ENCODE measurements at regions not wholly inside any gene's neighbourhood (a gene's known extent, or its start where the extent isn't known, plus 50 kb on each side); places are given as distances from the start of the nearest gene placed in this dataset.

- no peak overlapping the region for H3K4me3 ChIP-seq (ENCODE audit: low read length, poor library complexity, severe bottlenecking)
- no peak overlapping the region for H3K9ac ChIP-seq (ENCODE audit: low read depth, low read length, poor library complexity, severe bottlenecking)
- H3K9me2 ChIP-seq (replicated peaks; ENCODE audit: low read depth, low read length) = no peaks in the 10 kb centered on the region
- no peaks in the 10 kb centered on the region for H3F3A ChIP-seq (ENCODE audit: low read depth)
- H3K36me3 ChIP-seq (ENCODE audit: insufficient read depth, low read length) = no peaks in the 10 kb centered on the region
- no peaks in the 10 kb centered on the region for H3K9me3 ChIP-seq (ENCODE audit: insufficient read depth, low read depth, low read length)
- no peaks in the 10 kb centered on the region for H3K79me2 ChIP-seq (ENCODE audit: insufficient read depth, low read length)
- H3K4me2 ChIP-seq (ENCODE audit: low read depth, low read length, poor library complexity, severe bottlenecking) = no peak overlapping the region
- no peaks in the 10 kb centered on the region for H3K27me3 ChIP-seq (ENCODE audit: insufficient read depth, low read length, poor library complexity, severe bottlenecking)
- TF ChIP-seq, protein P1, sequence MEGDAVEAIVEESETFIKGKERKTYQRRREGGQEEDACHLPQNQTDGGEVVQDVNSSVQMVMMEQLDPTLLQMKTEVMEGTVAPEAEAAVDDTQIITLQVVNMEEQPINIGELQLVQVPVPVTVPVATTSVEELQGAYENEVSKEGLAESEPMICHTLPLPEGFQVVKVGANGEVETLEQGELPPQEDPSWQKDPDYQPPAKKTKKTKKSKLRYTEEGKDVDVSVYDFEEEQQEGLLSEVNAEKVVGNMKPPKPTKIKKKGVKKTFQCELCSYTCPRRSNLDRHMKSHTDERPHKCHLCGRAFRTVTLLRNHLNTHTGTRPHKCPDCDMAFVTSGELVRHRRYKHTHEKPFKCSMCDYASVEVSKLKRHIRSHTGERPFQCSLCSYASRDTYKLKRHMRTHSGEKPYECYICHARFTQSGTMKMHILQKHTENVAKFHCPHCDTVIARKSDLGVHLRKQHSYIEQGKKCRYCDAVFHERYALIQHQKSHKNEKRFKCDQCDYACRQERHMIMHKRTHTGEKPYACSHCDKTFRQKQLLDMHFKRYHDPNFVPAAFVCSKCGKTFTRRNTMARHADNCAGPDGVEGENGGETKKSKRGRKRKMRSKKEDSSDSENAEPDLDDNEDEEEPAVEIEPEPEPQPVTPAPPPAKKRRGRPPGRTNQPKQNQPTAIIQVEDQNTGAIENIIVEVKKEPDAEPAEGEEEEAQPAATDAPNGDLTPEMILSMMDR (conservative IDR thresholded peaks at IDR 0.05; ENCODE audit: low read length) = no peak
- TF ChIP-seq EZH2phosphoT487 (IDR thresholded peaks at IDR 0.05; ENCODE audit: borderline replicate concordance) = no peak
- no peaks in the 10 kb centered on the region for H4K20me1 ChIP-seq (ENCODE audit: insufficient read depth, low read length, poor library complexity, severe bottlenecking)
- no peaks in the 10 kb centered on the region for H3K4me1 ChIP-seq (ENCODE audit: insufficient read depth, low read length, poor library complexity, severe bottlenecking)
- H2AFZ ChIP-seq (ENCODE audit: low read length) = no peak overlapping the region
Measured at GRCh38 chr5:116389601-116390000, 185.0 kb downstream of the SEMA6A start.

DNA sequence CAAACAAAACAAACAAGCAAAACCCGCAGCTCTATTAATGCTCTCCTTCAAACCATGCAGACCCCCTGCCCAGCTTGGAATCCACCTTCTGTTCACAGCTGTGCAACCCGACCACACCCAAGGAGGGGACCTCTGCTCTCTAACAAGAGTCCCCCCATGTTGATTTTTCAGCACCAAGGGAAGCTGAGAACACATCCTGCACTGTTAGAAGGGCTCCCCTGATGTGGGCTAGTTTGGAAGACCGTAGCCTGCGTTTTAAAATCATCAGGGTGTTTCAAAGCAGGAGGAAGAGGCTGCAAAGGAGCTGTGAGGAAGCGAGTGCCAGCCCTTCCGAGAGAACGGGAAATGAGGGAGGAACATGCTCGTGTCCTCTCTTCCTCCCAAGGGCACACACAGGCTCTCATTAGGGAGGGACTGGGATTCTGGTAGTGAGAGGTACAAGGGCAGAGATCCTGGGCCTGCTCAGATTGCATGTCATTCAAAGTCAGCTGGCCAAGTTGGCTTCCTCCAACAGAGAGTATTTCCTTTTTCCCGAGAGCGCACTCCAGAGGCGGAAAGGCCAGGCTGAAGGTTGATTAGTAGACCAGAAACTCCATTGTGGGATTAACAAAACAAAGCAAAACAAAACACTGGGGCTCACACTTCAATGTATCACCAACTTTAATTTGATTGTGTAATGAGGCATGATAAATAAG, 185.9 kb downstream of the SEMA6A start:
- Histone ChIP-seq H3K79me2 (ENCODE audit: insufficient read depth, low read length) (no peaks in the 10 kb centered on the region), H3K9me3 (ENCODE audit: insufficient read depth, low read depth, low read length) (no peaks in the 10 kb centered on the region), H3K27me3 (ENCODE audit: insufficient read depth, low read length, poor library complexity, severe bottlenecking) (no peaks in the 10 kb centered on the region), H3K36me3 (ENCODE audit: insufficient read depth, low read length) (no peaks in the 10 kb centered on the region), H3K9me2 (replicated peaks; ENCODE audit: low read depth, low read length) (no peaks in the 10 kb centered on the region), H3K4me2 (ENCODE audit: low read depth, low read length, poor library complexity, severe bottlenecking) (no peak overlapping the region), H3F3A (ENCODE audit: low read depth) (no peaks in the 10 kb centered on the region), H4K20me1 (ENCODE audit: insufficient read depth, low read length, poor library complexity, severe bottlenecking) (no peaks in the 10 kb centered on the region), H3K9ac (ENCODE audit: low read depth, low read length, poor library complexity, severe bottlenecking) (no peak overlapping the region), H3K4me3 (ENCODE audit: low read length, poor library complexity, severe bottlenecking) (no peak overlapping the region), H2AFZ (ENCODE audit: low read length) (no peak overlapping the region), H3K4me1 (ENCODE audit: insufficient read depth, low read length, poor library complexity, severe bottlenecking) (no peaks in the 10 kb centered on the region)
- TF ChIP-seq, protein P1 (conservative IDR thresholded peaks at IDR 0.05; ENCODE audit: low read length) = no peak
- no peak for TF ChIP-seq EZH2phosphoT487 (IDR thresholded peaks at IDR 0.05; ENCODE audit: borderline replicate concordance)

DNA sequence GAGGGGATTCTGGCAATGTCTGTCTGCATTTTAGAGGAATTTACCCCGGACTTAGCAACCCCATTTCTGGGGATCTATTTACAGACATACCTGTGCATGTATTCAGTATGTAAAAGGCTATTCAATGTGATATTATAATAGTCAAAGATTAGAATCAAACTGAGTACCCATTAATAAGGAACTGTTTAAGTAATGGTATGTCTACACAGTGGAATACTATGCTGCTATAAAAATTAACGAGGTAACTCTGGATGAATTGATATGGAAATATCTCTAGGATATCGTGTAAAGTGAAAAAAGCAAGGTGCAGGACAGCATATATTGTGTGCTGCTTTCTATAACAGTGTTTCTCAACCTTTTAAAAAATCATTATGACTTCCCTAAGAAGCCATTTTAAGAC, 186.9 kb downstream of the SEMA6A start:
- Histone ChIP-seq H3K79me2 (ENCODE audit: insufficient read depth, low read length) (no peaks in the 10 kb centered on the region), H3K9ac (ENCODE audit: low read depth, low read length, poor library complexity, severe bottlenecking) (no peak overlapping the region), H3K9me3 (ENCODE audit: insufficient read depth, low read depth, low read length) (no peaks in the 10 kb centered on the region), H3K36me3 (ENCODE audit: insufficient read depth, low read length) (no peaks in the 10 kb centered on the region), H2AFZ (ENCODE audit: low read length) (no peak overlapping the region), H3K4me3 (ENCODE audit: low read length, poor library complexity, severe bottlenecking) (no peak overlapping the region), H4K20me1 (ENCODE audit: insufficient read depth, low read length, poor library complexity, severe bottlenecking) (no peaks in the 10 kb centered on the region), H3K4me1 (ENCODE audit: insufficient read depth, low read length, poor library complexity, severe bottlenecking) (no peaks in the 10 kb centered on the region), H3K9me2 (replicated peaks; ENCODE audit: low read depth, low read length) (no peaks in the 10 kb centered on the region), H3K4me2 (ENCODE audit: low read depth, low read length, poor library complexity, severe bottlenecking) (no peak overlapping the region), H3K27me3 (ENCODE audit: insufficient read depth, low read length, poor library complexity, severe bottlenecking) (no peaks in the 10 kb centered on the region), H3F3A (ENCODE audit: low read depth) (no peaks in the 10 kb centered on the region)
- no peak for TF ChIP-seq EZH2phosphoT487 (IDR thresholded peaks at IDR 0.05; ENCODE audit: borderline replicate concordance)
- TF ChIP-seq, protein P1 (conservative IDR thresholded peaks at IDR 0.05; ENCODE audit: low read length) = no peak

Measured in Loucy (cell line).